ENCODE measurements at regions not wholly inside any gene's neighbourhood (a gene's known extent, or its start where the extent isn't known, plus 50 kb on each side); places are given as distances from the start of the nearest gene placed in this dataset.

DNA sequence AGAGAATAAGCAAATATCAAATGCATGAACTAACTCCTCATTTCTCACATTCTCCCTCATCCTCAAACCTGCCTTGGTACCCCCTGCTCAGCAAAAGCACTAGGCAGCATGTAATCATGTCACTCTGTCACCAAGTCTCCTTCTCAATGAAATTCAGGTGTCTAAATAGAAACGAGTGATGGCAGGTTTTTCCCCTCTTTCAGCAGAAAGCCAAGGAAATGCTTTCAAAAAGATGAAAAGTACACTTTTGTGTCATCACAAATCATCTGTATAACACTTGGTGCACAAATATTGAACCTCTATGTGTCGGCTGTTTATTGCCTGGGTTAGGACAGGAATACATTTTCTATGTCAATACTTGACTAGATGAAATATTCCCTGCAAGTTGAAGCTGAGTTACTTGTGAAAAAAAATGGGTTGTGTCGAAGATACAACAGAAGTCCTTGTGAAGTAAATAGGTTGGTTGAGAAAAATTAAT is 285.1 kb upstream of the MAGEB18 start:
- TF ChIP-seq SMAD3 (CRISPR knock-in tag; IDR thresholded peaks at IDR 0.05; ENCODE audit: borderline replicate concordance) (no peak), TCF7 (CRISPR knock-in tag; IDR thresholded peaks at IDR 0.05; ENCODE audit: low read depth) (no peak), SP1 (CRISPR knock-in tag; conservative IDR thresholded peaks at IDR 0.05) (no peak), EMX1 (CRISPR knock-in tag; IDR thresholded peaks at IDR 0.05) (no peak), KAT7 (CRISPR knock-in tag; IDR thresholded peaks at IDR 0.05; ENCODE audit: borderline replicate concordance) (no peak)
- TF ChIP-seq, protein P1, sequence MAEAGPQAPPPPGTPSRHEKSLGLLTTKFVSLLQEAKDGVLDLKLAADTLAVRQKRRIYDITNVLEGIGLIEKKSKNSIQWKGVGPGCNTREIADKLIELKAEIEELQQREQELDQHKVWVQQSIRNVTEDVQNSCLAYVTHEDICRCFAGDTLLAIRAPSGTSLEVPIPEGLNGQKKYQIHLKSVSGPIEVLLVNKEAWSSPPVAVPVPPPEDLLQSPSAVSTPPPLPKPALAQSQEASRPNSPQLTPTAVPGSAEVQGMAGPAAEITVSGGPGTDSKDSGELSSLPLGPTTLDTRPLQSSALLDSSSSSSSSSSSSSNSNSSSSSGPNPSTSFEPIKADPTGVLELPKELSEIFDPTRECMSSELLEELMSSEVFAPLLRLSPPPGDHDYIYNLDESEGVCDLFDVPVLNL (CRISPR knock-in tag; IDR thresholded peaks at IDR 0.05; ENCODE audit: borderline replicate concordance, low read depth): no peak
- TF ChIP-seq, protein P2, sequence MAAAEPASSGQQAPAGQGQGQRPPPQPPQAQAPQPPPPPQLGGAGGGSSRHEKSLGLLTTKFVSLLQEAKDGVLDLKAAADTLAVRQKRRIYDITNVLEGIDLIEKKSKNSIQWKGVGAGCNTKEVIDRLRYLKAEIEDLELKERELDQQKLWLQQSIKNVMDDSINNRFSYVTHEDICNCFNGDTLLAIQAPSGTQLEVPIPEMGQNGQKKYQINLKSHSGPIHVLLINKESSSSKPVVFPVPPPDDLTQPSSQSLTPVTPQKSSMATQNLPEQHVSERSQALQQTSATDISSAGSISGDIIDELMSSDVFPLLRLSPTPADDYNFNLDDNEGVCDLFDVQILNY (CRISPR knock-in tag; IDR thresholded peaks at IDR 0.05): no peak
- TF ChIP-seq, protein P3, sequence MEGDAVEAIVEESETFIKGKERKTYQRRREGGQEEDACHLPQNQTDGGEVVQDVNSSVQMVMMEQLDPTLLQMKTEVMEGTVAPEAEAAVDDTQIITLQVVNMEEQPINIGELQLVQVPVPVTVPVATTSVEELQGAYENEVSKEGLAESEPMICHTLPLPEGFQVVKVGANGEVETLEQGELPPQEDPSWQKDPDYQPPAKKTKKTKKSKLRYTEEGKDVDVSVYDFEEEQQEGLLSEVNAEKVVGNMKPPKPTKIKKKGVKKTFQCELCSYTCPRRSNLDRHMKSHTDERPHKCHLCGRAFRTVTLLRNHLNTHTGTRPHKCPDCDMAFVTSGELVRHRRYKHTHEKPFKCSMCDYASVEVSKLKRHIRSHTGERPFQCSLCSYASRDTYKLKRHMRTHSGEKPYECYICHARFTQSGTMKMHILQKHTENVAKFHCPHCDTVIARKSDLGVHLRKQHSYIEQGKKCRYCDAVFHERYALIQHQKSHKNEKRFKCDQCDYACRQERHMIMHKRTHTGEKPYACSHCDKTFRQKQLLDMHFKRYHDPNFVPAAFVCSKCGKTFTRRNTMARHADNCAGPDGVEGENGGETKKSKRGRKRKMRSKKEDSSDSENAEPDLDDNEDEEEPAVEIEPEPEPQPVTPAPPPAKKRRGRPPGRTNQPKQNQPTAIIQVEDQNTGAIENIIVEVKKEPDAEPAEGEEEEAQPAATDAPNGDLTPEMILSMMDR (IDR thresholded peaks at IDR 0.05): no peak
- TF ChIP-seq, protein P4, sequence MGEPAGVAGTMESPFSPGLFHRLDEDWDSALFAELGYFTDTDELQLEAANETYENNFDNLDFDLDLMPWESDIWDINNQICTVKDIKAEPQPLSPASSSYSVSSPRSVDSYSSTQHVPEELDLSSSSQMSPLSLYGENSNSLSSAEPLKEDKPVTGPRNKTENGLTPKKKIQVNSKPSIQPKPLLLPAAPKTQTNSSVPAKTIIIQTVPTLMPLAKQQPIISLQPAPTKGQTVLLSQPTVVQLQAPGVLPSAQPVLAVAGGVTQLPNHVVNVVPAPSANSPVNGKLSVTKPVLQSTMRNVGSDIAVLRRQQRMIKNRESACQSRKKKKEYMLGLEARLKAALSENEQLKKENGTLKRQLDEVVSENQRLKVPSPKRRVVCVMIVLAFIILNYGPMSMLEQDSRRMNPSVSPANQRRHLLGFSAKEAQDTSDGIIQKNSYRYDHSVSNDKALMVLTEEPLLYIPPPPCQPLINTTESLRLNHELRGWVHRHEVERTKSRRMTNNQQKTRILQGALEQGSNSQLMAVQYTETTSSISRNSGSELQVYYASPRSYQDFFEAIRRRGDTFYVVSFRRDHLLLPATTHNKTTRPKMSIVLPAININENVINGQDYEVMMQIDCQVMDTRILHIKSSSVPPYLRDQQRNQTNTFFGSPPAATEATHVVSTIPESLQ (CRISPR knock-in tag; IDR thresholded peaks at IDR 0.05): no peak
- TF ChIP-seq, protein P5, sequence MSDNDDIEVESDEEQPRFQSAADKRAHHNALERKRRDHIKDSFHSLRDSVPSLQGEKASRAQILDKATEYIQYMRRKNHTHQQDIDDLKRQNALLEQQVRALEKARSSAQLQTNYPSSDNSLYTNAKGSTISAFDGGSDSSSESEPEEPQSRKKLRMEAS (CRISPR knock-in tag; IDR thresholded peaks at IDR 0.05): no peak
